Lower leg skin (tissue), 3 donors: ENCODE measurements at regions not wholly inside any gene's neighbourhood (a gene's known extent, or its start where the extent isn't known, plus 50 kb on each side); places are given as distances from the start of the nearest gene placed in this dataset.

ENCODE experiments used
- POLR2A ChIP-seq, 2 donors: fragments of 450-650 bp; IDR thresholded peaks; one replicate each; pipeline ENCODE4 v1.6.1; 2016 to 2017; ENCODE audit warnings: antibody characterized with exemption in 2 of 2, mild to moderate bottlenecking in 1 of 2, moderate library complexity in 1 of 2
- TF ChIP-seq, protein P1 (sequence below), 3 donors: fragments of 450-650 bp; IDR thresholded peaks; one replicate each; pipeline ENCODE4 v1.5.1; 2016; ENCODE audit warnings: antibody characterized with exemption in 3 of 3, mild to moderate bottlenecking in 3 of 3, moderate library complexity in 2 of 3

DNA sequence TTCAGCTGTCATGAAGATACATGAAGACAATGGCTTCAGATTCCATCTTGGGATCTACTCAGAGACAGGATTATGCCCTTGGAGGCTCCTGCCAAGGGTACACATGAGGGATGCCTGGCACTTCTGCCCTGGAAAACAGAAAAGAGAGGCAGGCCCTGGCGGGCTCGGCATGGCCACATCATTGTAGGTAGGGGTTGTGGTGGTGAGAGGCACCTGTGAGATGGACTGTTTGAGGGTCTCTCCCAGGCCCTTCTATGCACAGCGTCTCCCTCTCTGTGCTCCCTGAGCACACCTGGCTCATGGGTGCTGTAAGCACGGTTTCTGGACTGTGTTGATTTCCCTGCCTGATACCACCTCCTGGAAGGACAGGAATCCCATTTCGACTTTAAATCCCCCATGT lies 304.3 kb downstream of the GLRX3 start:
- TF ChIP-seq, protein P1, sequence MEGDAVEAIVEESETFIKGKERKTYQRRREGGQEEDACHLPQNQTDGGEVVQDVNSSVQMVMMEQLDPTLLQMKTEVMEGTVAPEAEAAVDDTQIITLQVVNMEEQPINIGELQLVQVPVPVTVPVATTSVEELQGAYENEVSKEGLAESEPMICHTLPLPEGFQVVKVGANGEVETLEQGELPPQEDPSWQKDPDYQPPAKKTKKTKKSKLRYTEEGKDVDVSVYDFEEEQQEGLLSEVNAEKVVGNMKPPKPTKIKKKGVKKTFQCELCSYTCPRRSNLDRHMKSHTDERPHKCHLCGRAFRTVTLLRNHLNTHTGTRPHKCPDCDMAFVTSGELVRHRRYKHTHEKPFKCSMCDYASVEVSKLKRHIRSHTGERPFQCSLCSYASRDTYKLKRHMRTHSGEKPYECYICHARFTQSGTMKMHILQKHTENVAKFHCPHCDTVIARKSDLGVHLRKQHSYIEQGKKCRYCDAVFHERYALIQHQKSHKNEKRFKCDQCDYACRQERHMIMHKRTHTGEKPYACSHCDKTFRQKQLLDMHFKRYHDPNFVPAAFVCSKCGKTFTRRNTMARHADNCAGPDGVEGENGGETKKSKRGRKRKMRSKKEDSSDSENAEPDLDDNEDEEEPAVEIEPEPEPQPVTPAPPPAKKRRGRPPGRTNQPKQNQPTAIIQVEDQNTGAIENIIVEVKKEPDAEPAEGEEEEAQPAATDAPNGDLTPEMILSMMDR (IDR thresholded peaks at IDR 0.05), result no peak
- TF ChIP-seq POLR2A (IDR thresholded peaks at IDR 0.05), result no peak
